Hepatocyte (in vitro differentiated cells): ENCODE measurements at regions not wholly inside any gene's neighbourhood (a gene's known extent, or its start where the extent isn't known, plus 50 kb on each side); places are given as distances from the start of the nearest gene placed in this dataset.

Source experiments
- EZH2 ChIP-seq: fragments of 200-600 bp; sonication (generic); IDR thresholded peaks from 2 replicates; pipeline ENCODE4 v1.6.1; 2016; ENCODE audit warnings: antibody characterized with exemption, mild to moderate bottlenecking, borderline replicate concordance
- EZH2phosphoT487 ChIP-seq: fragments of 200-600 bp; sonication (generic); IDR thresholded peaks from one replicate; pipeline ENCODE4 v1.6.1; 2018; ENCODE audit warnings: antibody characterized with exemption, mild to moderate bottlenecking, low read depth, moderate library complexity; ENCODE audit not compliant: unreplicated experiment, severe bottlenecking
- TF ChIP-seq, protein P1 (sequence below): fragments of 200-600 bp; sonication (generic); IDR thresholded peaks from 2 replicates; pipeline ENCODE4 v1.5.1; 2016; ENCODE audit warnings: antibody characterized with exemption, mild to moderate bottlenecking; ENCODE audit not compliant: poor library complexity

- TF ChIP-seq, protein P1, sequence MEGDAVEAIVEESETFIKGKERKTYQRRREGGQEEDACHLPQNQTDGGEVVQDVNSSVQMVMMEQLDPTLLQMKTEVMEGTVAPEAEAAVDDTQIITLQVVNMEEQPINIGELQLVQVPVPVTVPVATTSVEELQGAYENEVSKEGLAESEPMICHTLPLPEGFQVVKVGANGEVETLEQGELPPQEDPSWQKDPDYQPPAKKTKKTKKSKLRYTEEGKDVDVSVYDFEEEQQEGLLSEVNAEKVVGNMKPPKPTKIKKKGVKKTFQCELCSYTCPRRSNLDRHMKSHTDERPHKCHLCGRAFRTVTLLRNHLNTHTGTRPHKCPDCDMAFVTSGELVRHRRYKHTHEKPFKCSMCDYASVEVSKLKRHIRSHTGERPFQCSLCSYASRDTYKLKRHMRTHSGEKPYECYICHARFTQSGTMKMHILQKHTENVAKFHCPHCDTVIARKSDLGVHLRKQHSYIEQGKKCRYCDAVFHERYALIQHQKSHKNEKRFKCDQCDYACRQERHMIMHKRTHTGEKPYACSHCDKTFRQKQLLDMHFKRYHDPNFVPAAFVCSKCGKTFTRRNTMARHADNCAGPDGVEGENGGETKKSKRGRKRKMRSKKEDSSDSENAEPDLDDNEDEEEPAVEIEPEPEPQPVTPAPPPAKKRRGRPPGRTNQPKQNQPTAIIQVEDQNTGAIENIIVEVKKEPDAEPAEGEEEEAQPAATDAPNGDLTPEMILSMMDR: no peak
- no peak for TF ChIP-seq EZH2phosphoT487
- no peak for TF ChIP-seq EZH2
These were observed 398.3 kb downstream of the SEC16B start for GRCh38 chr1:177571485-177572076.
